HTR-8/SVneo (cell line): ENCODE measurements at regions not wholly inside any gene's neighbourhood (a gene's known extent, or its start where the extent isn't known, plus 50 kb on each side); places are given as distances from the start of the nearest gene placed in this dataset.

Source experiments
- DNase-seq: peaks from one replicate; pipeline ENCODE4 v3.0.0; 2011; ENCODE audit warnings: low spot score, mixed read lengths; ENCODE audit not compliant: insufficient read length
- FAIRE-seq: peaks from 2 replicates; lab custom pipeline; 2011; peaks lifted over from hg19 to GRCh38; lab: Jason Lieb, UNC

DNA sequence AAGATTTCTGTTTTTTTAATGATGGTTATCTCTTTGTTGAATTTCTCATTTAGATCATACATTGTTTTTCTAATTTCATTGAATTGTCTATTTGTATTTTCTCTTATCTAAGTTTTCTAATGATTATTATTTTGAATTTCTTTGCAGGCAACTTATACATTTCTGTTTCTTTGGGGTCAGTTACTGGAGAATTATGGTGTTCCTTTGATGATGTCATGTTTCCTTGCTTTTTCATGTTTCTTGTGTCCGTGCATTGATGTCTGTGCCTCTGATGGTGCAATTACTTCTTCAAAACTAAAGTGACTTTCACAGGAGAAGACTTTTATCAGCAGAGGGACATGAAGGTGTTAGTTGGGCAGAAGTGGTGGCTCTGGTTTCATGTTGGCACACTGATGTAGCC, 270.7 kb upstream of the MOCS1 start:
- FAIRE-seq, result no peak
- no peak for DNase-seq

DNA sequence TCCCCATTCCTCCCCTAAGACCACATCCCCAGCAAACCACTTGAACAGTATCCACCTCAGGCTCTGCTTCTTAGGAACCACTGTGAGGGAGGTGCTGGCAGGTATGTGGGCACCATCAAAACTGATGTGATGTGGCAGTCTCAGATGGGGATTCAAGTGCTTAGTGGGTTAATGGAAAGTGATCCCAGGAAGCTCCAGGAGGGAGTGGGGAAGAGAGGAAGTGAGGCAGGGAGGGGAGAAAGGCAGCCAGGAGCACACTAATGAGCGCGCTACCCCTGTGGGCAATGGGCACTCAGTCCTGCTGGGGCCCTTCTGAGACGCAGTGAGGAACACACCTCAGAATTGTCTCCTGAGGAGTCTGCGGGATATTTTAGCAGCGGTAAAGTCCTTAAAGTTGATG, 263.1 kb upstream of the MOCS1 start:
- FAIRE-seq (no peak), DNase-seq (no peak)

DNA sequence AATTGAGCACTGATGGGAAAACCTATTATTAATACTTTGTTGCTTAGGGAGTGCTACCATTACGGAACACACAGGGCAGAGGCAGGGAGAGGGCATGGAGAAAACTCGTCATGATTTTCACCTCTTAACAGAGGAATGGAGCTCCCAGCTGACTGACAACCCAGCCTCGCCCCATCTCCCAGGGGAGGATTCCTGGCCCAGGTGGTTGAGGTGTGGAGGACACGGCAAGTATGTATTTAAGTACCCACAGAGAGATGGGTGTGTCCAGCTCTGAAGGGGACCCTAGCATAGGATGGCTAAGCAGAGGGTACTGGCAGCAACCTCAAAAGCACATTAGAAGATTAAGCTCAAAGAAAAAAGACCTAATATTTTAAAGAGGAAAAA, 261.9 kb upstream of the MOCS1 start:
- FAIRE-seq, result no peak
- no peak for DNase-seq

DNA sequence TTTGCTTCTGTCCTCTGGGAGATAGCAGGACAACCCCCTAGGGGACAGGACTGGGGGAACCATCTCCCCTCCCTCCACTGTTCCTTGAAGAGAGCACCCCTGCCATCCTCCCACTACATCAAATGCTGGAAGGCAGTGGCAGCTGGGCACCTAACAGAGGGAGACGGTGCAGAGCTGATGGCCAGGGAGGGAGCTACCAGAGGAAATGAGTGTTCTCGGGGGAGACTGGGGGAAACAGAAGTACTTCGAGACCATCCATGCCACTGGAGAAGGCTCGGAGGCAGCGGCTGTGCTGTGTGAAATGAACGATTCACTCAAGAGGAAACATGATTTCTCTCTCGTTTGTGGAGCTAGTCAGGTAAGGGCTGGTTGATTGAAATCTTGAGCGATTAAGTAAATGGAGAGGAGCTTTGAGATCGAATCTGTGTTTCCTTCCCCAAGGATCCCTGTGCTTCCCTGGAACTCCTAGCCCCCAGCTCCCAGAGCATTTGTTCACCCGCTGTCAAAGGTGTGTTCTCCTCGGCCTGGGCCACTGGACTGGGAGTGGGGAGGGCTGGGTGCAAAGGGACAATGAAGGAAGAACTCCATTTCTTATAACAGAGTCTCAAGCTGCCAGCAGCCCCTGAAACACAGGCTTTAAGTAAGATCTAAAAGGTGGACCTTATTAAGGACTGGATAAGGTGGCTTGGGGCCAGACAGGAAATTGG, 261.3 kb upstream of the MOCS1 start:
- FAIRE-seq, result no peak
- DNase-seq, result no peak

DNA sequence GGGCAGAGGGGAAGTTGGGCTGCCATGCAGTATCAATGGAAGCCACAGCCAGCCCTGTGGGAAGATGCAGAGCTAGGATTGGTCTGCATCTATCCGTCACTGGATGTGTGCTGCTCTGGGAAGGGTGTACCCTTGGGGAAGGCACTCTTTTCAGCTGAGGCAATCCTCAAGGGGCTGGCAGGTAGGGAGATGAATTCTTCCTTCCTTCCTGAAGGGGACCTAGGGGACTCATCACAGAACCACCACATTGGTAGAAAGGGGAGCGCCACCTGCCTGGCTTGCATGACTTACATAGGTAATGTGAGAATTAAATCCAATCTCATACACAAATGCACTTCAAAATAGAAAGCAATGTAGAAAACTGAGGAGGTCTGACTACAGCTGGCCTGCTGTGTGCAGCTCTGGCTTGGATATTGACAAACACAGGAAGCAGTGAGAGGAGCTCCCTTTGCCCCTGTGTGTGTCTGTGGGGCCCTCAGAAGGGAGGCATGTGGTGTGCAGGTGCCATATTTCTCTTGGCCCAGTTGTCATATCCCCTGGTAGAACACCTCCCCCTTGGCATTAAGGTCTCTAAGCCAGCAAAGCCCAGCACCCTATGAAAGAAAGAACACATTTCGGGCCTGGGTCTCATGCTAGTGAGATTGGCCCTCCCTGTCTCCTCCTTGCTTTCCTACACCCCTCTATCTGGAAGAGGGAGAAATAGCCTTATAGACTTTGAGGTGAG, 260.3 kb upstream of the MOCS1 start:
- FAIRE-seq, result no peak
- DNase-seq, result no peak

DNA sequence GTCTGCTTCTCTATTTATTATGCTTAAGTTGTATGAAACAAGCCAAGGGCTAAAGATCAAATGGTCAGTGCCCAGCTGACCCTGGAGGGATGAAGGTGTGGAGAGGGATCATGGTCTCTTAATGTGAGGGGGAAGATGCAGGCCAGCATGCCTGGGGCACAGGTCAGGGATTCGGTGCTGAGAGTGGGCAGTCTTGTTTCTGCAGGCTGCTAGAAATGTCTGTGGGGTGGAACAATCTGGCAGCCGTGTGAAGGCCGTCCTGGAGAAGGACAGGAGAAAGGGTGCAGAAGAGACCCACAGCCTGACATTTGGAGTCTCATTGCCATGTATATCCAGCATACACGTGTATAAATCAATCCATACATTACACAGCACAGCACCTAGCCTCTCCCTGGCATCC, 258.3 kb upstream of the MOCS1 start:
- FAIRE-seq (no peak), DNase-seq (no peak)

DNA sequence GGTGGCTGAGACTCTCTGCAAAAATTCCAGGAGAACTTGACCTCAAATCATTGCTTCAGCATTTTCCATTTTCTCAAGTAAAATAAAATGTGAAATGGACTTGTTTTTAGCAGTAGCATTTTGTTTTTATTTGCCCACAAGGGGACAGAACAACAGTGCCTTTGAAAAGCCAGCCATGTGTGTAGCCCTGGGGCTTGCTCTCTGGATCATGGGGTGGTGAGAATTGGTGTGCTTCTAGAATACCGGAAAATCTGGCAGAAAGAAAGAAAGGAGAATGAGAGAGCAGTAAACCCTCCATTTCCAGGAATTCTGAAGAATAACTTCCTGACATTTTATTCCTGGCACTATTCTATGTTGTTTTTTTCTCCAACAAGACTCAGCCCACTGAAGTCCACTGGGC, 254.7 kb upstream of the MOCS1 start:
- DNase-seq (no peak), FAIRE-seq (no peak)

DNA sequence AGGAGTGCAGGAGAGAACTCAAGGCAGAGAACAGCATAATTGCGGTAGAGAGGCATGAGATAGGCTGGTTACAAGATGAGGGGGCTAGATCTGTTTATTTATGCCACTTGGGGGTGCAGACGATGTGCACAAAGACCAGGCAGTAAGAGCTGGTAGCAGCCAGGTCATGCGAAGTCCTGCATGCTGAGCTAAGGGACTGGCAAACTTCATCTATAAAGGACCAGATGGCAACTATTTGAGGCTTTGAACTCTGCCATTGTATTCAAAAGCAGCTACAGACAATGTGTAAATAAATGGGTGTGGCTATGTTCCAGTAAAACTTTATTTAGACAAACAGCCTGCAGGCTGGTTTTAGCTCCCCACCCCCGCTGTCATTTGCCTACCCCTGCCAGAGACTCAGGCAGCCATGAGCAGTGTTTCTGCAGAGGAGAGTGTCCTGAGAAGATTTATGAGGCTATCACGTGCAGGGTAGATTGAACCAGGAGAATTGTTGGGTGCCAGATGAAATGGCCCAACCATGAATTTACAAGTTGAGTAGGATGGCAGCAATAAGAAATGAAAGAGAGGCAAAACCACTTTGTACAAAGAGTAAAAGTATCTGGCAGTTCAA, 253.4 kb upstream of the MOCS1 start:
- DNase-seq, result no peak
- FAIRE-seq, result no peak

DNA sequence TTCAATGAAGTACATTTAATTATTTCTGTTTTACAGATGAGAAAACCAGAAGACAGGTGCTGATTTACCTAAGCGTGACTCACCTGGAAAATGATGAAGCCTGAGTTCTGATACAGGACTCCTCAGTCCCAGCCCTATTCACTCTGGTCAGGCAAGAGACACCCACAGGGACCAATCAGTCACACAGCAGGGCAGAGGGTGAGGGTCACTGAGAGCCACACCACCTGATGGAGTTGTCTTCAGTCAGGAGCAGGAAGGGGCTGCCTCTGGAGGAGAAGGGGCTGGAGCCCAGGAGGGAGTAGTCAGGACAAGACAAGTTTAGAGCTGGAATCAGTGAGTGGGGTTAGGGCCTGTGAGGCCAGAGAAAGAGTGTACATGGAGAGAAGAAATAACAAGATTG, 251.2 kb upstream of the MOCS1 start:
- FAIRE-seq, result no peak
- DNase-seq, result no peak

DNA sequence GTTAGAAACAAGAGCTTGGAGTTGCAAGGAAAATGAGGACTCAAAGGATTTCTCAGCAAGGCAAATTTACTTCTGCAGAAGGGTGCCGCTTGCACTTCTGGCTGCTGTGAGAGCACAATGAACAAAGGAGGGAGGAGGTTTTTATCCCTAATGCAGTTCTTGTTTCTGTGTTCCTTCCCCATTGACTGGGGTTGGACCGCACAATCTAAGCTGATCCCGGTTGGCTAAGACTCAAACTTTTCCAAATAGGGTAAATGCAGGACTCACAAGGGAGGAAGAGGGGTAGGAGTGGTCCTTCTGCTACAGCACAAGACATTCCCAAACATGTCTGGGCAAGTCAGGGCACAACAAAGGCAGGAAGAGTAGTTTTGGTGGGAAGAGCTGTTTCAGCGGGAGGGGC, 249.6 kb upstream of the MOCS1 start:
- DNase-seq (no peak), FAIRE-seq (no peak)

DNA sequence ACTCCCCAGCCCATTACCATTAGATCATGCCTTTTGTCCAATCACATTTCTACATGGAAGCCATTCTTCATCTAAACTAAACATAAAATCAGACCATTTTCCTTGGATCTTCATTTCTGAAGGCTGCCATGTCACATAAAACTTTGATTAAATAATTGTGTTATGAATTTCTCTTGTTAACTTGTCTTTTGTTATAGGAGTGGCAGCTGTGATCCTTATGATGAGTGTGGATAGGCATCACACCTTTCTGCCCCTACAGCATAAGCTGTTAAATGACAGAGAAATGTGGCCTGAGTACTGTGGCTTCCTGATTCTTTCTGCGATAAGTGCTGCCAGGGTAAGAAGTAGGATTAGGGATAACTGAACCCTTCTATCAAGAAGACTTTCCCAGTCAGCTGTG, 247.1 kb upstream of the MOCS1 start:
- FAIRE-seq (no peak), DNase-seq (no peak)

DNA sequence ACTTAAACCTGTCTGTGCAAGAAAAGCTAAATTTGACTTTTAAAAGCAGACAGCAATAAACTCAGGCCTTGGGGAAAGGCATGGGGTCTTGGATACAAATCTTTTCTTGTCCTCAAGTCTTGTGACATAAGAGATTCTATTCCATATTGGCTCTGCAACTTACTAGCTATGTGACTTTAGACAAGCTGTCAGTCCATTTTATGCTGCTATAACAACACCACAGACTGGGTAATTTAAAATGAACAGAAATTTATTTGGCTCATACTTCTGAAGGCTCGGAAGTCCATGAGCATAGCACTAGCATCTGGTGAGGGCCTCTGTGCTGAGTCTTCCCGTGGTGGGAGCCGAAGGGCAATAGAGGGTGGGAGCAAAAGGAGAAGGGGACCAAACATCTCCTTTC, 246.0 kb upstream of the MOCS1 start:
- DNase-seq (no peak), FAIRE-seq (no peak)

DNA sequence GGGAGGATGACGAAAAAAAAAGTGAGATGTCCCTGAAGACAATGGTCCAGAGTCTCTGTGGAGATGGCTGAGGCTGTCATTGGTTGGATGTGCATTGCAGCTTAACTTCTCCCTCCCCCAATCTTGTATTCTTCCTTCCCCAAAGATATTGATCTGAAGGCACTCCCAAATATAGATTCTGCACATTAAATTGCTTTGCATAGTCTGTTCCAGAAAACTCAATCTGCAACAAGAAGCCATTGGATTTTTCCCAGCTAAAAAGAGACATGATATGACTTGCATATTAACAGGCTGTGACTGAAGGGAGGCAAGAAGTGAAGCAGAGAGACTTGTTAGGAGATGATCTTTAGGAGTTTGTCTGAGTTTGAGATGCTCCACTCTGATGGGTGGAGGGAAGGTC, 245.2 kb upstream of the MOCS1 start:
- no peak for DNase-seq
- FAIRE-seq, result no peak

DNA sequence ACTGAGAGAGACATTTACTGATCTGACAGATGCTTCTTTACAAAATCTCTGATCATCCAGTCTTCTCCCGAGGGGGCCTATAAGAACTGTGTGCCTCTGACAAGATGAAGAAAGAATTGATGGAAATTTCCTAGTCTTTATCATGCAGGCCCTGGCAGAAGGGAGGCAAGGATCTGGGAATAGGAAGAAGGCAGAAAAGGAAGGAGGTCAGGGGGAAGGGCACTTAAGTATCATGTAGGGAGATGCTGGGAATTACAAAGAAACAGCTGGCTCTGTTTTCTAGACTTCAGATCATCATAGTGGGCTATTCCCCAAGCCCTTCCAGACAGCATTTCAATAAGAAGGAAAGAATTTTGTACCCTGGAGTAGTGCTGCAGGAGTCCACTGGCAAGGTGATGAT, 243.3 kb upstream of the MOCS1 start:
- DNase-seq (no peak), FAIRE-seq (no peak)

DNA sequence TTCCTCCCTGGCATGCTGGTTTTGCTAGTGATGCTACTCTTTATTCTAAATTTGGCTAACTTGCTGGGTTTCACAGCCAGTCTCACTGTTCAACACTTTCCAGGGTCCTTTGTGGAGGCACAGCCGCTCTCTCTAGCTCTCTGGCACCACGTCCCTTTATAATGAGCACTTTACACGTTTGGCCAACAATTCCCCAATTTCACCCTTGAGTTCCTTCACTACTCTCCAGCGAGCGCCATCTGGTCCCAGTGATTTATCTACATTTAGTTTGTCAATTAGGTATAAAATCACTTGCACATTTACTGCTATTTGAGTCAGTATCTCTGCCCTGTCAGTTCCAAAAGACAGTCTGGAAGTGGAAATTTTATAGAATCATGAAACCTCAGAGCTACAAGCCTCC, 241.9 kb upstream of the MOCS1 start:
- DNase-seq (no peak), FAIRE-seq (no peak)

DNA sequence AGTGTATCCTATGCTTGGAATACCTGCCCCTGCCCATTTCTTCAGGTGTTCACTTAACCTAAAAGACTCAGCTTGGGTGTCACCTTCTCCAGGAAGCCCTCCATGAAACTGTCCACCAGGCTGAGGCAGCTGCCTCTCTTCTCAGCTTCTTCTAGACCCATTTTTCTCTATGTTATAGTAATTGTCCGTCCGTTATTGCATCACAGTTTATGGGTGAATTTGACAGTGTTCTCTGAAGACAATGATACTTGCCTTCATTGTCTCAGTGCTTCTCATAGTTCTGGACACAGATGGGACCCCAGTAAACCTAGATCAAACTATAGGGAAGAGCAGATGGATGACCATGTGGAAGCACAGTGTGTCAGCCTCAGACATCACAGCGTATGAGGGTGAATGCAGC, 238.0 kb upstream of the MOCS1 start:
- no peak for FAIRE-seq
- DNase-seq, result no peak

DNA sequence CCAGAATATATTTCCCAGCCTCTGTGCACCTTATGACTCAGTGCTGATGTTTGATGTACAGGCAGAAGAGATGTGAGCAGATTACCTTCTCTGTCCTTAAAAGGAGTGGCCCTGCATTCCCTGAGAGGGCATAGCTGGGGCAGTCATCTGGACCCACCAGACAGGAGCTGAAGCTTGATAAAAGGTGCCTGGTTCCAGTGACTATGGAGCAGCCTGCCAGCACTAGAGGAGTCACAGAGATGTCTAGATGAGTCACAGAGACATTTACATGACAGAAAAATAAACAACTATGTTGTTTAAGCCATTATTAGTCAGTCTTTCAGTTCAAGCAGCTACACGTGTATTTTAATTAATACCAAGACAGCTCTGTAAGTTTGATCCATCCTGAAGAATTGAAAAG, 237.1 kb upstream of the MOCS1 start:
- FAIRE-seq, result no peak
- no peak for DNase-seq

DNA sequence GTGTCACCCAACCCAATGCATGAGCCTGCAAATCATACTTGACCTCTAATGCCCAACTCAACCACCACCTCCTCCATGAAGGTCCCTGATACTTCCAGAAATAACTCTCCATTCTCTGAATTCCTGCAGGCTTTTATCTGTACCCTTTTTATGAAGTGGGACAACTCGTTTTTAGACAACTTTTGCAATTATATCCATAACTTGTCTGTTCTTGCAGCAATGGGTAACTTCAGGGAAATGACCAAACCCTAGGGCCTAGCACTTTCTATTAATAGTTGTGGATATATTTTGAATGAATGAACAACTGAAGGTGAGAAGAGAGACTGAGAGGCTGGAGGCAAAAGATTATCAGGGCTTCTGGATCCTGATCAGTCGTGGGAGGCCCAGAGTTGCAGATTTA, 236.6 kb upstream of the MOCS1 start:
- DNase-seq, result no peak
- FAIRE-seq, result no peak

DNA sequence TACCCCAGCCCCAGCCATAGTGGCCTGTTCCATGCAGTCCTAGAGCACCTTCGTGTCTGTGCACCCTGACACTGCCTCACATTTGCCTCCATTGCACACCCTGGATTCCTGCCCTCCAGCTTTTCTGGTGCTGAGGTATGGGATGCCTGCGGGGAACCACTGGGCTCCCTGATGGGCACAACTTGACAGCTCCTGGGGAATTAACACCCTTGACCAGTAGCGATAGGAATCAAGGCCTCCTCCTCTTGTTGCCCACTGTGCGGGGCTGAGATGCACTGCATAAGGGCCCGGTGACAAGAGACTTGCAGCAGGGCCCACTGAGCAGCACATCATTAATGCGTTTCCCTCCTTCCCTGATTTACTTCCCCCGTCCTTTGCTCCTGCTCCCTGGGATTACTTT, 235.6 kb upstream of the MOCS1 start:
- DNase-seq (no peak), FAIRE-seq (no peak)

DNA sequence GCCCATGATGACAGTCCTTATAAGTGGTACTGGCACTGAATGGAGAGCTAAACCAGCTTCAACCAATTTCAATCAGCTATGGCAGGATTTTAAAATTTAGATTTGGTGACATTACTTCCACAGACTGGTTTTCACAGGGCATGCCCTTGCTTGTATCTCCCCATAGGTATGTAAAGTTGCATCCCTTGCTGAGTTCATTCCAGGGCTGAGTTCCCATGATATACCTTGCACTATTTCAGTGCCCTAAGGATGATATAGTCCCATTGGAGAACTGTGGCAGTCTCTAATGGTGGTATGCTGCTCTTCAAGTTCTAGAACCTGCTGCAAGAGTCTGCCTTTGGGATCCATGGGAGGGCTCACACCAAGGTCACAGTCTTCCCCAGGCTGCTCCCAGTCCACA, 232.7 kb upstream of the MOCS1 start:
- FAIRE-seq (no peak), DNase-seq (no peak)

DNA sequence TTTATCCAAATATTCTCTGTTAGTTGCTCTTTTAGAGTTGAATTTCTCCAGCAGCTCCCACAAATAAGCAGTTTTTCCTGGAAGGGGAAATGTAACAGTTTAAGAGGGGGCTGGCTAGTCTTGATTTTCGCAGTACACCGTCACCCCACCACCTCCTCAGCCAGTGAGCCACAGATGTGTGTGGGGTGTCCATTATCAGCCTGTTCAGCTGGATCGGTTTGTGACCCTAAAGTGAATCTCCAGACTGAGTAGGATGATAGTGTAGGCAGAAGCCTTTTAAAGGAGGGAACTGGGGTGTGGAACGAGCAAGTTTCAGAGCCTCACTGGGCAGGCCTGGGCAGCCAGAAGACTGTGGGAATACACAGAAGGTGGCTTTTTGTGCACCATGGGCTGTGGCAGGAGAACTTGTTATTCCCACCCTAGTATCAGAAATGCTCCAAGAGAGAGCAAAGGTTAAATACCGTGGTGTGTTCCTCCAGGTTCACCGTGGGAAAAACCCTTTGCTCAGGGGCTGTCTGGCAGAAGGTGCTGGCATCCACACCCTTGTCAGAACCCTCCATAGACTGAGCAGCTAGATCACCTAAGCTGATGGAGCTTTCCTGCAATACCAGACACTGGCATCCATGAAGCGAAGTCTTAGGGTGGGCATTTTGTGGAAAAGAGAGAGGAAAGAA, 230.9 kb upstream of the MOCS1 start:
- FAIRE-seq (no peak), DNase-seq (no peak)
